ENCODE measurements at regions not wholly inside any gene's neighbourhood (a gene's known extent, or its start where the extent isn't known, plus 50 kb on each side); places are given as distances from the start of the nearest gene placed in this dataset.

GRCh38 chr16:27721531-27722181 is 171.7 kb downstream of the KATNIP start:
- TF ChIP-seq POLR2A (IDR thresholded peaks at IDR 0.05; ENCODE audit: low read depth, low read length) (no peak), POLR2AphosphoS5 (IDR thresholded peaks at IDR 0.05; ENCODE audit: low read depth, low read length) (no peak), TAF1 (IDR thresholded peaks at IDR 0.05; ENCODE audit: borderline replicate concordance, low read depth, low read length) (no peak)

All from GM12892 (cell line).